GM23338 (cell line): ENCODE measurements at regions not wholly inside any gene's neighbourhood (a gene's known extent, or its start where the extent isn't known, plus 50 kb on each side); places are given as distances from the start of the nearest gene placed in this dataset.
A peak's percentile ranks its signal among the peaks of the same experiment; 100 is the strongest.

ENCODE experiments used
- ATAC-seq: fragments of 200-7000 bp; cut with Tn5 transposase; 3 replicates; pipeline ENCODE4 v1.9.1; 2020
- DNase-seq: peaks from one replicate; pipeline ENCODE4 v3.0.0-alpha.2; 2015; ENCODE audit warnings: low spot score
- H2AFZ ChIP-seq: fragments of 200-600 bp; sonication (generic); 2 replicates; pipeline ENCODE4 v1.8.0; 2016; ENCODE audit warnings: antibody characterized with exemption, mild to moderate bottlenecking, moderate library complexity
- H3F3A ChIP-seq: fragments of 200-600 bp; sonication (generic); replicated peaks from 2 replicates; pipeline ENCODE4 v1.8.0; 2017; ENCODE audit warnings: antibody characterized with exemption, mixed run types, low read depth
- H3K27ac ChIP-seq: fragments of 200-600 bp; sonication (generic); 2 replicates; pipeline ENCODE4 v1.6.1; 2016; ENCODE audit warnings: low read depth
- H3K27me3 ChIP-seq: fragments of 200-600 bp; sonication (generic); 2 replicates; pipeline ENCODE4 v1.8.0; 2016; ENCODE audit warnings: mild to moderate bottlenecking, mixed run types, moderate library complexity; ENCODE audit not compliant: insufficient read depth
- H3K36me3 ChIP-seq: fragments of 200-600 bp; sonication (generic); 2 replicates; pipeline ENCODE4 v1.8.0; 2016; ENCODE audit warnings: mild to moderate bottlenecking; ENCODE audit not compliant: insufficient read depth
- H3K4me1 ChIP-seq: fragments of 200-600 bp; sonication (generic); 2 replicates; pipeline ENCODE4 v1.8.0; 2016; ENCODE audit warnings: mild to moderate bottlenecking, moderate library complexity; ENCODE audit not compliant: insufficient read depth
- H3K4me2 ChIP-seq: fragments of 200-600 bp; sonication (generic); 2 replicates; pipeline ENCODE4 v1.7.1; 2017; ENCODE audit warnings: mixed run types
- H3K4me3 ChIP-seq: fragments of 200-600 bp; sonication (generic); 2 replicates; pipeline ENCODE4 v1.6.1; 2016; ENCODE audit warnings: mixed run types
- H3K79me2 ChIP-seq: fragments of 200-600 bp; sonication (generic); replicated peaks from 2 replicates; pipeline ENCODE4 v1.8.0; 2017; ENCODE audit warnings: mild to moderate bottlenecking; ENCODE audit not compliant: insufficient read depth
- H3K9me2 ChIP-seq: fragments of 200-600 bp; sonication (generic); 2 replicates; pipeline ENCODE4 v1.8.0; 2017; ENCODE audit not compliant: insufficient read depth
- H4K20me1 ChIP-seq: fragments of 200-600 bp; sonication (generic); replicated peaks from 2 replicates; pipeline ENCODE4 v1.8.0; 2017; ENCODE audit warnings: mild to moderate bottlenecking; ENCODE audit not compliant: insufficient read depth
- H3K27ac Mint-ChIP-seq: 2 replicates; pipeline ENCODE4 v1.8.0; 2020; ENCODE audit warnings: inconsistent platforms, mild to moderate bottlenecking, moderate library complexity, mixed read lengths
- H3K27me3 Mint-ChIP-seq: 3 replicates; pipeline ENCODE4 v1.8.0; 2022; ENCODE audit warnings: low read depth, mild to moderate bottlenecking, moderate library complexity, mixed read lengths, inconsistent platforms; ENCODE audit not compliant: insufficient read depth, poor library complexity
- H3K36me3 Mint-ChIP-seq: 3 replicates; pipeline ENCODE4 v1.8.0; 2021; ENCODE audit warnings: low read depth, mild to moderate bottlenecking, inconsistent platforms, moderate library complexity, mixed read lengths
- H3K4me1 Mint-ChIP-seq: 3 replicates; pipeline ENCODE4 v1.8.0; 2020; ENCODE audit warnings: mild to moderate bottlenecking, inconsistent platforms, mixed read lengths
- H3K4me3 Mint-ChIP-seq: 3 replicates; pipeline ENCODE4 v1.8.0; 2021; ENCODE audit warnings: moderate library complexity, mild to moderate bottlenecking, inconsistent platforms, mixed read lengths
- H3K9me3 Mint-ChIP-seq: 3 replicates; pipeline ENCODE4 v1.8.0; 2020; ENCODE audit warnings: moderate library complexity, mild to moderate bottlenecking, inconsistent platforms, mixed read lengths
- CREB1 ChIP-seq: fragments of 250-450 bp; sonication (Bioruptor Pico); IDR thresholded peaks from 2 replicates; pipeline ENCODE4 v1.5.0; 2020; ENCODE audit warnings: low read depth, mild to moderate bottlenecking, moderate library complexity
- ETS1 ChIP-seq: IDR thresholded peaks from 2 replicates; pipeline ENCODE4 v1.6.1; 2016; ENCODE audit warnings: antibody characterized with exemption
- EZH2 ChIP-seq: fragments of 200-600 bp; sonication (generic); IDR thresholded peaks from one replicate; pipeline ENCODE4 v1.8.0; 2017; ENCODE audit warnings: antibody characterized with exemption, mild to moderate bottlenecking, low read depth; ENCODE audit not compliant: unreplicated experiment
- EZH2phosphoT487 ChIP-seq: fragments of 200-600 bp; sonication (generic); IDR thresholded peaks from one replicate; pipeline ENCODE4 v1.8.1; 2018; ENCODE audit warnings: antibody characterized with exemption; ENCODE audit not compliant: unreplicated experiment
- JUNB ChIP-seq: IDR thresholded peaks from one replicate; pipeline ENCODE4 v1.6.1; 2016; ENCODE audit warnings: antibody characterized with exemption; ENCODE audit not compliant: unreplicated experiment
- NANOG ChIP-seq: IDR thresholded peaks from 2 replicates; pipeline ENCODE4 v1.6.1; 2016; ENCODE audit warnings: antibody characterized with exemption, borderline replicate concordance
- POLR2AphosphoS5 ChIP-seq: IDR thresholded peaks from 2 replicates; pipeline ENCODE4 v1.6.1; 2016; ENCODE audit warnings: antibody characterized with exemption, low read depth
- STAT1 ChIP-seq: IDR thresholded peaks from one replicate; pipeline ENCODE4 v1.6.1; 2016; ENCODE audit warnings: antibody characterized with exemption; ENCODE audit not compliant: unreplicated experiment
- ZNF331 ChIP-seq: fragments of 250-450 bp; sonication (Bioruptor Pico); IDR thresholded peaks from 2 replicates; pipeline ENCODE4 v1.5.0; 2020; ENCODE audit warnings: low read depth, mild to moderate bottlenecking, moderate library complexity
- ZNF462 ChIP-seq: fragments of 250-450 bp; sonication (Bioruptor Pico); IDR thresholded peaks from 2 replicates; pipeline ENCODE4 v1.5.0; 2020; ENCODE audit warnings: mild to moderate bottlenecking, moderate library complexity
- TF ChIP-seq, protein P1 (sequence below): IDR thresholded peaks from one replicate; pipeline ENCODE4 v1.6.1; 2018; ENCODE audit warnings: antibody characterized with exemption; ENCODE audit not compliant: unreplicated experiment

DNA sequence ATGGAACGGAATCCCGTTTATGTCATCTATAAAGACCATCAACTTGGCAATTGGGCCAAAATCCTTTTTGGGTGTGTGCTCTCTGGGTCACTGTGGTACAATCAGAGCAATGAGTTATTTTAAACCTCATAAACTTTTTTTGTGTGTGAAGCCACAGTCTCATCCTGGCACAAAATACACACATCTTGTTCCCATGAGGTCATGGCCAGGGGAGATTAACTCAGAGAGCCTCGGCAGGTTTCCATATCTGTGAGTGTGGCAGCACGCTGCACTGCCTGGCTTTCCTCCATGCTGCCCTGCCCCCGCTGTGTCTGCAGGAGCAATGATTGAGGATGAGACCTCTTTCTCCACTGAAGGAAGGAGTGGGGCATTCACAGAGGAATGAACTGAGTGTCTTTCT is 54.0 kb upstream of the DLG1 start (continued):
- TF ChIP-seq, protein P1, sequence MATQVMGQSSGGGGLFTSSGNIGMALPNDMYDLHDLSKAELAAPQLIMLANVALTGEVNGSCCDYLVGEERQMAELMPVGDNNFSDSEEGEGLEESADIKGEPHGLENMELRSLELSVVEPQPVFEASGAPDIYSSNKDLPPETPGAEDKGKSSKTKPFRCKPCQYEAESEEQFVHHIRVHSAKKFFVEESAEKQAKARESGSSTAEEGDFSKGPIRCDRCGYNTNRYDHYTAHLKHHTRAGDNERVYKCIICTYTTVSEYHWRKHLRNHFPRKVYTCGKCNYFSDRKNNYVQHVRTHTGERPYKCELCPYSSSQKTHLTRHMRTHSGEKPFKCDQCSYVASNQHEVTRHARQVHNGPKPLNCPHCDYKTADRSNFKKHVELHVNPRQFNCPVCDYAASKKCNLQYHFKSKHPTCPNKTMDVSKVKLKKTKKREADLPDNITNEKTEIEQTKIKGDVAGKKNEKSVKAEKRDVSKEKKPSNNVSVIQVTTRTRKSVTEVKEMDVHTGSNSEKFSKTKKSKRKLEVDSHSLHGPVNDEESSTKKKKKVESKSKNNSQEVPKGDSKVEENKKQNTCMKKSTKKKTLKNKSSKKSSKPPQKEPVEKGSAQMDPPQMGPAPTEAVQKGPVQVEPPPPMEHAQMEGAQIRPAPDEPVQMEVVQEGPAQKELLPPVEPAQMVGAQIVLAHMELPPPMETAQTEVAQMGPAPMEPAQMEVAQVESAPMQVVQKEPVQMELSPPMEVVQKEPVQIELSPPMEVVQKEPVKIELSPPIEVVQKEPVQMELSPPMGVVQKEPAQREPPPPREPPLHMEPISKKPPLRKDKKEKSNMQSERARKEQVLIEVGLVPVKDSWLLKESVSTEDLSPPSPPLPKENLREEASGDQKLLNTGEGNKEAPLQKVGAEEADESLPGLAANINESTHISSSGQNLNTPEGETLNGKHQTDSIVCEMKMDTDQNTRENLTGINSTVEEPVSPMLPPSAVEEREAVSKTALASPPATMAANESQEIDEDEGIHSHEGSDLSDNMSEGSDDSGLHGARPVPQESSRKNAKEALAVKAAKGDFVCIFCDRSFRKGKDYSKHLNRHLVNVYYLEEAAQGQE, result no peak

GRCh38 chr3:197350446-197350845 is 52.0 kb upstream of the DLG1 start:
- no peaks in the 10 kb centered on the region for H3K36me3 ChIP-seq
- Mint-ChIP-seq H3K27me3 (peaks cover 12% of the 10 kb centered on the region), H3K4me1 (peaks cover 25% of the 10 kb centered on the region), H3K9me3 (no peaks in the 10 kb centered on the region), H3K27ac (no peak overlapping the region), H3K36me3 (no peaks in the 10 kb centered on the region), H3K4me3 (no peak overlapping the region)
- no peaks in the 10 kb centered on the region for H3K4me1 ChIP-seq
- no peak for ATAC-seq
- no peak overlapping the region for H3K27ac ChIP-seq
- H3K27me3 ChIP-seq, result no peaks in the 10 kb centered on the region
- peak overlapping the region; percentile 81 for H2AFZ ChIP-seq
- no peak overlapping the region for H3K4me2 ChIP-seq
- no peaks in the 10 kb centered on the region for H3K79me2 ChIP-seq
- H3K4me3 ChIP-seq, result no peak overlapping the region
- no peak for DNase-seq
- no peaks in the 10 kb centered on the region for H3F3A ChIP-seq
- no peaks in the 10 kb centered on the region for H3K9me2 ChIP-seq
- no peaks in the 10 kb centered on the region for H4K20me1 ChIP-seq
- TF ChIP-seq EZH2phosphoT487 (no peak), ETS1 (no peak), ZNF331 (no peak), ZNF462 (CRISPR knock-in tag) (no peak), JUNB (no peak), NANOG (no peak), STAT1 (no peak), CREB1 (CRISPR knock-in tag) (no peak), EZH2 (no peak), POLR2AphosphoS5 (no peak)
- TF ChIP-seq, protein P1, result no peak
